ENCODE measurements at regions not wholly inside any gene's neighbourhood (a gene's known extent, or its start where the extent isn't known, plus 50 kb on each side); places are given as distances from the start of the nearest gene placed in this dataset.

DNA sequence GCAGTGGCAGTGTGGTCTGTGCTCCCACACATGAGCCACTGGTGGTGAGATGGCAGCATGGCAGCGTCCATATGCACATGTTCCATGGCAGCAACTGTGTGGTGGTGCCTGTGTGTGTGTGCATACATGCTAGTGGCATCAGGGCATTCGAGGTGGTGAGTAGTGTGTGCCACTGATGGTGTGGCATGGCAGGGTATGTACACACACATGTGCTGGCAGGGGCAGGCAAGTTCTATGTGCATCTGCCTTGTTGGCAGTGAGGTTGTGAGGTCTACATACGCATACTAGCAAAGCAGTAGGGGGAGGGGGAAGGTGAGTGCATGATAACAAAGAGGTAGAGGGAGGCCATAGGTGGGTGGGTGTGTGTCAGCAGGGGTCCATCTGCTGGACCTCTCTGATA is 378.7 kb downstream of the C3orf38 start:
- no peaks in the 10 kb centered on the region for H3K27me3 ChIP-seq (ENCODE audit: insufficient read depth, low read depth, low read length)
- H2AFZ ChIP-seq (ENCODE audit: low read depth, low read length), result no peak overlapping the region
- TF ChIP-seq MXI1 (conservative IDR thresholded peaks at IDR 0.05; ENCODE audit: poor library complexity, severe bottlenecking), result no peak
- TF ChIP-seq TAF1 (IDR thresholded peaks at IDR 0.05; ENCODE audit: low read depth), result no peak
- TF ChIP-seq RAD21 (conservative IDR thresholded peaks at IDR 0.05), result no peak
- no peak for TF ChIP-seq SMC3 (conservative IDR thresholded peaks at IDR 0.05; ENCODE audit: poor library complexity)
- no peak for TF ChIP-seq EZH2 (IDR thresholded peaks at IDR 0.05; ENCODE audit: borderline replicate concordance, insufficient read depth, low read length, poor library complexity, severe bottlenecking)
- no peak for TF ChIP-seq POLR2AphosphoS5 (IDR thresholded peaks at IDR 0.05)
- TF ChIP-seq, protein P1, sequence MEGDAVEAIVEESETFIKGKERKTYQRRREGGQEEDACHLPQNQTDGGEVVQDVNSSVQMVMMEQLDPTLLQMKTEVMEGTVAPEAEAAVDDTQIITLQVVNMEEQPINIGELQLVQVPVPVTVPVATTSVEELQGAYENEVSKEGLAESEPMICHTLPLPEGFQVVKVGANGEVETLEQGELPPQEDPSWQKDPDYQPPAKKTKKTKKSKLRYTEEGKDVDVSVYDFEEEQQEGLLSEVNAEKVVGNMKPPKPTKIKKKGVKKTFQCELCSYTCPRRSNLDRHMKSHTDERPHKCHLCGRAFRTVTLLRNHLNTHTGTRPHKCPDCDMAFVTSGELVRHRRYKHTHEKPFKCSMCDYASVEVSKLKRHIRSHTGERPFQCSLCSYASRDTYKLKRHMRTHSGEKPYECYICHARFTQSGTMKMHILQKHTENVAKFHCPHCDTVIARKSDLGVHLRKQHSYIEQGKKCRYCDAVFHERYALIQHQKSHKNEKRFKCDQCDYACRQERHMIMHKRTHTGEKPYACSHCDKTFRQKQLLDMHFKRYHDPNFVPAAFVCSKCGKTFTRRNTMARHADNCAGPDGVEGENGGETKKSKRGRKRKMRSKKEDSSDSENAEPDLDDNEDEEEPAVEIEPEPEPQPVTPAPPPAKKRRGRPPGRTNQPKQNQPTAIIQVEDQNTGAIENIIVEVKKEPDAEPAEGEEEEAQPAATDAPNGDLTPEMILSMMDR (IDR thresholded peaks at IDR 0.05; ENCODE audit: poor library complexity, severe bottlenecking), result no peak
- no peak for TF ChIP-seq REST (IDR thresholded peaks at IDR 0.05; ENCODE audit: borderline replicate concordance)
- H3K4me2 ChIP-seq (ENCODE audit: low read length), result no peak overlapping the region
- no peak overlapping the region for H3K9ac ChIP-seq (ENCODE audit: low read length)
- H3K9me3 ChIP-seq (ENCODE audit: low read length), result no peaks in the 10 kb centered on the region
- H3K27ac ChIP-seq (ENCODE audit: low read length), result no peak overlapping the region
- H3F3A ChIP-seq (ENCODE audit: insufficient read depth, low read length, poor library complexity, severe bottlenecking), result no peaks in the 10 kb centered on the region
- H4K20me1 ChIP-seq (ENCODE audit: insufficient read depth), result no peaks in the 10 kb centered on the region
- no peak overlapping the region for H3K4me3 ChIP-seq (ENCODE audit: low read length)
- no peaks in the 10 kb centered on the region for H3K9me2 ChIP-seq (ENCODE audit: insufficient read depth, low read length)
- H3K79me2 ChIP-seq (replicated peaks; ENCODE audit: insufficient read depth, low read length), result no peaks in the 10 kb centered on the region
- no peaks in the 10 kb centered on the region for H3K36me3 ChIP-seq (ENCODE audit: insufficient read depth, low read length)

- Histone ChIP-seq H3F3A (ENCODE audit: insufficient read depth, low read length, poor library complexity, severe bottlenecking) (no peaks in the 10 kb centered on the region), H3K79me2 (replicated peaks; ENCODE audit: insufficient read depth, low read length) (no peaks in the 10 kb centered on the region), H3K4me2 (ENCODE audit: low read length) (no peak overlapping the region), H3K9me2 (ENCODE audit: insufficient read depth, low read length) (no peaks in the 10 kb centered on the region), H3K9ac (ENCODE audit: low read length) (no peak overlapping the region), H3K27ac (ENCODE audit: low read length) (no peak overlapping the region), H4K20me1 (ENCODE audit: insufficient read depth) (no peaks in the 10 kb centered on the region), H2AFZ (ENCODE audit: low read depth, low read length) (no peak overlapping the region), H3K4me3 (ENCODE audit: low read length) (no peak overlapping the region), H3K36me3 (ENCODE audit: insufficient read depth, low read length) (no peaks in the 10 kb centered on the region), H3K27me3 (ENCODE audit: insufficient read depth, low read depth, low read length) (no peaks in the 10 kb centered on the region), H3K9me3 (ENCODE audit: low read length) (no peaks in the 10 kb centered on the region)
- TF ChIP-seq POLR2AphosphoS5 (IDR thresholded peaks at IDR 0.05) (no peak), REST (IDR thresholded peaks at IDR 0.05; ENCODE audit: borderline replicate concordance) (no peak), EP300 (conservative IDR thresholded peaks at IDR 0.05; ENCODE audit: poor library complexity, severe bottlenecking) (no peak), RAD21 (conservative IDR thresholded peaks at IDR 0.05) (no peak), MXI1 (conservative IDR thresholded peaks at IDR 0.05; ENCODE audit: poor library complexity, severe bottlenecking) (no peak), EZH2 (IDR thresholded peaks at IDR 0.05; ENCODE audit: borderline replicate concordance, insufficient read depth, low read length, poor library complexity, severe bottlenecking) (no peak), SMC3 (conservative IDR thresholded peaks at IDR 0.05; ENCODE audit: poor library complexity) (no peak), TAF1 (IDR thresholded peaks at IDR 0.05; ENCODE audit: low read depth) (no peak)
- TF ChIP-seq, protein P1 (IDR thresholded peaks at IDR 0.05; ENCODE audit: poor library complexity, severe bottlenecking), result no peak
These were observed 384.8 kb downstream of the C3orf38 start for GRCh38 chr3:88534534-88534933.

All from neural cell (in vitro differentiated cells).